C4-2B (cell line): ENCODE measurements at regions not wholly inside any gene's neighbourhood (a gene's known extent, or its start where the extent isn't known, plus 50 kb on each side); places are given as distances from the start of the nearest gene placed in this dataset.

ENCODE experiments used
- CTCF ChIP-seq: fragments of 450-650 bp; conservative IDR thresholded peaks from 2 replicates; pipeline ENCODE4 v1.5.1; 2017; ENCODE audit warnings: mild to moderate bottlenecking
- ZFX ChIP-seq: fragments of 450-650 bp; IDR thresholded peaks from 2 replicates; pipeline ENCODE4 v1.6.1; 2017

- TF ChIP-seq CTCF (no peak), ZFX (no peak)
Observed at GRCh38 chr7:127513311-127513710, 72.1 kb downstream of the GCC1 start.
